Heart right ventricle (tissue), 16 donors: ENCODE measurements at regions not wholly inside any gene's neighbourhood (a gene's known extent, or its start where the extent isn't known, plus 50 kb on each side); places are given as distances from the start of the nearest gene placed in this dataset.

Experiments
- ATAC-seq, 8 donors: fragments of 200-7000 bp; cut with Tn5 transposase; one replicate each; pipeline ENCODE4 v1.9.1; 2020; ENCODE audit warnings: mild to moderate bottlenecking in 8 of 8, moderate library complexity in 8 of 8, moderate number of reproducible peaks in 1 of 8
- DNase-seq, 2 donors: peaks; one replicate each; pipeline ENCODE4 v3.0.0-alpha.2; 2020
- H3K27ac ChIP-seq, 10 donors: fragments of 200-600 bp; sonication (generic) in 2 of 10; one replicate each; pipeline versions ENCODE4 v1.5.0 to v1.8.0; 2020 to 2022; ENCODE audit warnings: mild to moderate bottlenecking in 3 of 10
- H3K27me3 ChIP-seq, 7 donors: fragments of 200-600 bp; one replicate each; pipeline ENCODE4 v1.8.0; 2021 to 2022; ENCODE audit warnings: mild to moderate bottlenecking in 2 of 7
- H3K36me3 ChIP-seq, 9 donors: fragments of 200-600 bp; sonication (generic) in 1 of 9; one replicate each; pipeline versions ENCODE4 v1.5.0 to v1.8.0; 2020 to 2022; ENCODE audit warnings: mild to moderate bottlenecking in 2 of 9
- H3K4me1 ChIP-seq, 9 donors: fragments of 200-600 bp; sonication (generic) in 1 of 9; one replicate each; pipeline versions ENCODE4 v1.5.0 to v1.8.0; 2020 to 2022; ENCODE audit warnings: mild to moderate bottlenecking in 4 of 9
- H3K4me3 ChIP-seq, 10 donors: fragments of 200-600 bp; sonication (generic) in 2 of 10; one replicate each; pipeline versions ENCODE4 v1.5.0 to v1.8.0; 2020 to 2022; ENCODE audit warnings: mild to moderate bottlenecking in 7 of 10, moderate library complexity in 2 of 10
- H3K9me3 ChIP-seq, 11 donors: fragments of 200-600 bp in 10 of 11; sonication (generic) in 2 of 11; one replicate each; pipeline versions ENCODE4 v1.5.0 to v1.8.0; 2013 to 2022; ENCODE audit warnings: mild to moderate bottlenecking in 2 of 11, control low read depth in 1 of 11, moderate library complexity in 1 of 11
- WGBS, 2 donors: extraction: QIAGEN DNeasy Blood & Tissue Kit; methylation state at CpG; one replicate each; pipeline ENCODE4 v1.1.7; 2013; ENCODE audit warnings: inconsistent platforms in 1 of 2; 5-methylcytosine and 5-hydroxymethylcytosine counted together
- intact Hi-C, 10 donors: fragments of 100-400 bp; cut with DNase I; formaldehyde crosslinking; loops; one replicate each; pipeline versions ENCODE4 v1.11.1 to v1.14.2; 2022
- TF ChIP-seq, protein P1 (sequence below), 9 donors: fragments of 200-600 bp; sonication (generic) in 2 of 9; IDR thresholded peaks; one replicate each; pipeline versions ENCODE4 v1.5.0 to v1.8.0; 2021 to 2022; ENCODE audit warnings: antibody characterized with exemption in 9 of 9, mild to moderate bottlenecking in 5 of 9, moderate library complexity in 1 of 9
- donor health status: Arrhythmogenic right ventricular cardiomyopathy.
- donor health status: ischemic (EF 13 %, LVEDD 7.1; RV severe dilation, severe dysfunction).
- donor health status: healthy with polysubstance abuse.
- donor health status: DM: no; HTN: yes; CAD: no.
- donor health status: DM: no; HTN: no; CAD: no.
- donor health status: ischemic (EF 25% LVEDD 6.9; RV normal size, moderate dysfunction).
- donor health status: ischemic (EF 25% LVEDD 5.7; RV mildly dilated, moderate dysfunction).
- donor health status: healthy.
- donor health status: DM: yes; HTN: yes; CAD: no.
- donor health status: Ischemic cardiomyopathy.
- donor health status: ischemic (EF 35%, LVEDD 5.7; RV mildly dilated, moderate dysfunction).
- donor health status: nonischemic (EF 11% LVEDD 7.7; RV severe dilation, severe dysfunction).
- donor health status: DM: yes; HTN: yes; CAD: no.
- donor health status: PGD.
- donor health status: ischemic (EF 29% LVEDD 5.4; RV normal size, mild dysfunction).
- donor health status: nonischemic (EF 23%, LVEDD 6.1; RV moderate dilation, normal function).

DNA sequence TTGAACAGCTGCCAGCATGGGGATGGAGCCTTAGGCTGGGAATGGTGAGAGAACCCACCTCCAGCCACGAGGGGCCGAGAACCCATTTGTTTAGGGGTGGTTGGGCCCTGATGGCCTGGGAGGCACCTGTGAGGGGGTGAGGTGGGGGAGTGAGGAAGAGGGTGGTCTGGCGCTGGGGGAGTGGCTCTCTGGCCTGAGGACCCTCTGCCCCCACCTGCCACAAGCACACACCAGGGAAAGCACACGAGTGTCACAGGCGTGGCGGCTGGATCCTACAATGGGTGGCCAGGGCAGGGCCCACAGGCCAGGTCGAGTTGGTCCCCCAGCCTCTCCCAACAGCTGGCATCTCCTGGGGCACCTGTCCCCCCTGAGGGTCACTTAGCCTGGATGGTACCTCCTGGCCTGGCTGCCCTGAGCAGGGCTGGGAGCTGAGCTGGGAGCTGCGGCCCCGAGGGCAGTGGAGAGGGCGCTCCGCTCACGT is 340.5 kb downstream of the TMEM121 start:
- Histone ChIP-seq H3K27me3 (peaks cover 0 to 43% (median 10%) of the 10 kb centered on the region in 7 donors), H3K9me3 (peaks cover 0 to 4% (median 0%) of the 10 kb centered on the region in 11 donors), H3K27ac (no peak overlapping the region), H3K4me1 (no peaks in the 10 kb centered on the region), H3K4me3 (no peak overlapping the region), H3K36me3 (no peaks in the 10 kb centered on the region)
- TF ChIP-seq, protein P1, sequence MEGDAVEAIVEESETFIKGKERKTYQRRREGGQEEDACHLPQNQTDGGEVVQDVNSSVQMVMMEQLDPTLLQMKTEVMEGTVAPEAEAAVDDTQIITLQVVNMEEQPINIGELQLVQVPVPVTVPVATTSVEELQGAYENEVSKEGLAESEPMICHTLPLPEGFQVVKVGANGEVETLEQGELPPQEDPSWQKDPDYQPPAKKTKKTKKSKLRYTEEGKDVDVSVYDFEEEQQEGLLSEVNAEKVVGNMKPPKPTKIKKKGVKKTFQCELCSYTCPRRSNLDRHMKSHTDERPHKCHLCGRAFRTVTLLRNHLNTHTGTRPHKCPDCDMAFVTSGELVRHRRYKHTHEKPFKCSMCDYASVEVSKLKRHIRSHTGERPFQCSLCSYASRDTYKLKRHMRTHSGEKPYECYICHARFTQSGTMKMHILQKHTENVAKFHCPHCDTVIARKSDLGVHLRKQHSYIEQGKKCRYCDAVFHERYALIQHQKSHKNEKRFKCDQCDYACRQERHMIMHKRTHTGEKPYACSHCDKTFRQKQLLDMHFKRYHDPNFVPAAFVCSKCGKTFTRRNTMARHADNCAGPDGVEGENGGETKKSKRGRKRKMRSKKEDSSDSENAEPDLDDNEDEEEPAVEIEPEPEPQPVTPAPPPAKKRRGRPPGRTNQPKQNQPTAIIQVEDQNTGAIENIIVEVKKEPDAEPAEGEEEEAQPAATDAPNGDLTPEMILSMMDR (IDR thresholded peaks at IDR 0.05) = no peak
- ATAC-seq (no peak), DNase-seq (no peak)
- 89 to 92% methylated on average over 12 of the region's 12 CpGs for WGBS, 2 donors
- intact Hi-C loops = no loop called here

DNA sequence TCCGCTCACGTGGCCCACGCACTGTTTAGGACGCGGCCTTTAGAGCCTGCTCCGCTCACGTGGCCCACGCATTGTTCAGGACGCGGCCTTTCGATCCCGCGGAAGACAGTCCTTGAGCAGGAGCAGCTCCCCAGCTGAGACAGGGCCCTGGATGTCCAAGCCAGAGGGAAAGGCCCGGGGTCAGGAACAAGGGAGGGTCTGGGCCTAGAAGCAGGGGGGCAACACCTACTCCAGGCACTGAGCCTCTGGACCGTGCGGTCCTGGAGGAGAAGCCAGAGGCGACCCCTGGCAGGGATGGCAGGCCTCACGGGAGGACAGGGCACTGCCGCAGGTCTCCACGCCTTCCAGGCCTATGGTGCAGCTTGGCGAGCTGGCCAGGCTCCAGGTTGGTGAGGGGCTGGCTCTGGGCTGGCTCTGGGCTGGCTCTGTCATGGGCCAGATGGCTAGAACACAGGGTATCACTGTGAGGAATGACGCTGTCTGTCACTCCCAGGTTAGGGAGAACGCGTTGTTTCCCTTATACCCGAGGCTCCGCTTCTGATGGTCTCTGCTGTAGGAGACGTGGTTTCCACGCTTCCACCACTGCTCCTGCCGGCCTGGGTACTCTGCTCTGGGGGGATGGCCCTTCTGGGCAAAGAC is 341.7 kb downstream of the TMEM121 start:
- intact Hi-C loops = no loop called here
- peaks cover 0 to 4% (median 0%) of the 10 kb centered on the region in 11 donors for H3K9me3 ChIP-seq
- no peaks in the 10 kb centered on the region for H3K36me3 ChIP-seq
- no peak overlapping the region for H3K4me3 ChIP-seq
- TF ChIP-seq, protein P1 (IDR thresholded peaks at IDR 0.05) = no peak
- WGBS, 2 donors = 87 to 88% methylated on average over 27 to 29 of the region's 29 CpGs
- no peaks in the 10 kb centered on the region for H3K4me1 ChIP-seq
- no peak for DNase-seq
- no peak for ATAC-seq
- peaks cover 0 to 31% (median 10%) of the 10 kb centered on the region in 7 donors for H3K27me3 ChIP-seq
- H3K27ac ChIP-seq = no peak overlapping the region

DNA sequence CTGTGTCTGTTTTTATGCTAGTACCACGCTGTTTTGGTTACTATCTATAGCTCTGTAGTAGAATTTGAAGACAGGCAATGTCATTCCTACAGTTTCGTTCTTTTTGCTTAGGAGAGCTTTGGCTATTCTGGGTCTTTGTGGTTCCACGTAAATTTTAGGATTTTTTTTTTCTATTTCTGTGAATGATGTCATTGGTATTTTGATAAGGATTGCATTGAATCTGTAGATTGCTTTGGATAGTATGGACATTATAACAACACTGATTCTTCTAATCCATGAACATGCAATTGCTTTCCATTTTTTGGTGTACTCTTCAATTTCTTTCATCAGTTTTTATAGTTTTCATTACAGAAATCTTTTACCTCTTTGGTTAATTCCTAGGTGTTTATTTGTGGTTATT is 345.2 kb downstream of the TMEM121 start:
- H3K4me3 ChIP-seq = no peak overlapping the region
- intact Hi-C loops = no loop called here
- H3K27ac ChIP-seq = no peak overlapping the region
- DNase-seq (no peak), ATAC-seq (no peak)
- TF ChIP-seq, protein P1 (IDR thresholded peaks at IDR 0.05) = no peak
- H3K36me3 ChIP-seq = no peaks in the 10 kb centered on the region
- peaks cover 0 to 4% (median 0%) of the 10 kb centered on the region in 7 donors for H3K27me3 ChIP-seq
- WGBS, 2 donors = 50 to 53% methylated on average over 3 of the region's 3 CpGs
- no peaks in the 10 kb centered on the region for H3K4me1 ChIP-seq
- H3K9me3 ChIP-seq = peaks cover 0 to 4% (median 0%) of the 10 kb centered on the region in 11 donors

DNA sequence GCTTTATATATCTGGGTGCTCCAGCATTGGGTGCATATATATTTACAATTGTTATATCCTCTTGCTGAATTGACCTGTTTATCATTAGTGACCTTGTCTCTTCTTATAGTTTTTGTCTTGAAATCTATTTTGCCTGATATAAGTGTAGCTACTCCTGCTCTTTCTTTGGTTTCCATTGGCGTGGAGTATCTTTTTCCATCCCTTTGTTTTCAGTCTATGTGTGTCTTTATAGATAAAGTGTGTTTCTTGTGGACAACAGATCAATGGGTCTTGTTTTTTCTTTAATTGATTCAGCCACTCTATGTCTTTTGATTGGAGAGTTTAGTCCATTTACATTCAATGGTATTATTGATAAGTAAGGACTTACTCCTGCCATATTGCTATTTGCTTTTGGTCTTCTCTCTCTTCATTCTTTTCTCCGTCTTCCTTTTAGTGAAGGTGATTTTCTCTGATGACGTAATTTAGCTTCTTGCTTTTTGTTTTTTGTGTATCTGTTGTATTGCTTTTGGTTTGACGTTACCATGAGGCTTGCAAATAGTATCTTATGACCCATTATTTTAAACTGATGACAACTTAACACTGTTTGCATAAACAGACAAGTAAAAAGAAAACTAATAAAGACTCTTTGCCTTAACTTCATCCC is 347.6 kb downstream of the TMEM121 start:
- H3K27ac ChIP-seq = no peak overlapping the region
- no peak for DNase-seq
- H3K36me3 ChIP-seq = no peaks in the 10 kb centered on the region
- no peak overlapping the region for H3K4me3 ChIP-seq
- intact Hi-C loops = no loop called here
- ATAC-seq = no peak
- WGBS, 2 donors = 54 to 55% methylated on average over 4 of the region's 4 CpGs
- H3K27me3 ChIP-seq = peaks cover 0 to 13% (median 0%) of the 10 kb centered on the region in 7 donors
- no peaks in the 10 kb centered on the region for H3K9me3 ChIP-seq
- H3K4me1 ChIP-seq = no peaks in the 10 kb centered on the region
- TF ChIP-seq, protein P1 (IDR thresholded peaks at IDR 0.05) = no peak
